ENCODE measurements at regions not wholly inside any gene's neighbourhood (a gene's known extent, or its start where the extent isn't known, plus 50 kb on each side); places are given as distances from the start of the nearest gene placed in this dataset.
"Not testable (repeated sequence)": the region's sequence is repeated elsewhere in the genome, so short reads cannot be mapped to it uniquely, and the experiment has no call there.

GRCh38 chr3:757711-758110 lies 335.1 kb upstream of the CNTN6 start:
- no peak overlapping the region for H3K4me3 ChIP-seq (ENCODE audit: low read depth, low read length)
- TF ChIP-seq CTCF (conservative IDR thresholded peaks at IDR 0.05; ENCODE audit: low read depth, low read length) = no peak
- DNase-seq (ENCODE audit: low read depth) = no peak

- no peak for DNase-seq (ENCODE audit: low read depth)
Observed at GRCh38 chr3:759106-759505, 333.7 kb upstream of the CNTN6 start.

GRCh38 chr3:773433-773832 lies 319.4 kb upstream of the CNTN6 start:
- H3K4me3 ChIP-seq (ENCODE audit: low read depth, low read length); DNase-seq (ENCODE audit: low read depth): not testable (repeated sequence)

More at GRCh38 chr3:759106-759505, 333.7 kb upstream of the CNTN6 start:
- no peak for TF ChIP-seq CTCF (conservative IDR thresholded peaks at IDR 0.05; ENCODE audit: low read depth, low read length)
- no peak overlapping the region for H3K4me3 ChIP-seq (ENCODE audit: low read depth, low read length)

- no peak for DNase-seq (ENCODE audit: low read depth)
- TF ChIP-seq CTCF (conservative IDR thresholded peaks at IDR 0.05; ENCODE audit: low read depth, low read length) = no peak
- no peak overlapping the region for H3K4me3 ChIP-seq (ENCODE audit: low read depth, low read length)
Observed at GRCh38 chr3:775178-775880, 317.5 kb upstream of the CNTN6 start.

- no peak for TF ChIP-seq CTCF (conservative IDR thresholded peaks at IDR 0.05; ENCODE audit: low read depth, low read length)
- H3K4me3 ChIP-seq (ENCODE audit: low read depth, low read length) = no peak overlapping the region
- DNase-seq (ENCODE audit: low read depth) = no peak
Observed at GRCh38 chr3:780505-780904, 312.3 kb upstream of the CNTN6 start.

- no peak overlapping the region for H3K4me3 ChIP-seq (ENCODE audit: low read depth, low read length)
- no peak for DNase-seq (ENCODE audit: low read depth)
- no peak for TF ChIP-seq CTCF (conservative IDR thresholded peaks at IDR 0.05; ENCODE audit: low read depth, low read length)
Observed at GRCh38 chr3:791442-791841, 301.4 kb upstream of the CNTN6 start.

- no peak for DNase-seq (ENCODE audit: low read depth)
- no peak overlapping the region for H3K4me3 ChIP-seq (ENCODE audit: low read depth, low read length)
- TF ChIP-seq CTCF (conservative IDR thresholded peaks at IDR 0.05; ENCODE audit: low read depth, low read length) = no peak
Observed at GRCh38 chr3:792630-793029, 300.2 kb upstream of the CNTN6 start.

All from choroid plexus epithelial cell (primary cell).